Endothelial cell of hepatic sinusoid (primary cell): ENCODE measurements at regions not wholly inside any gene's neighbourhood (a gene's known extent, or its start where the extent isn't known, plus 50 kb on each side); places are given as distances from the start of the nearest gene placed in this dataset.

Experiments used
- in situ Hi-C: cut with HindIII; loops from 2 replicates; pipeline ENCODE4 v1.10.0; 2017; ENCODE audit warnings: low sequenced_read_pairs

- in situ Hi-C loops, result no loop called here
Observed at GRCh38 chr10:128813574-128813973, 653.5 kb upstream of the MGMT start.

- in situ Hi-C loops, result no loop called here
Observed at GRCh38 chr10:128814024-128814423, 653.0 kb upstream of the MGMT start.

- in situ Hi-C loops, result no loop called here
Observed at GRCh38 chr10:128814782-128815181, 652.3 kb upstream of the MGMT start.

- in situ Hi-C loops, result no loop called here
Observed at GRCh38 chr10:128816726-128817125, 650.3 kb upstream of the MGMT start.

- in situ Hi-C loops, result no loop called here
Observed at GRCh38 chr10:128817636-128818035, 649.4 kb upstream of the MGMT start.

- in situ Hi-C loops, result no loop called here
Observed at GRCh38 chr10:128820663-128821062, 646.4 kb upstream of the MGMT start.

DNA sequence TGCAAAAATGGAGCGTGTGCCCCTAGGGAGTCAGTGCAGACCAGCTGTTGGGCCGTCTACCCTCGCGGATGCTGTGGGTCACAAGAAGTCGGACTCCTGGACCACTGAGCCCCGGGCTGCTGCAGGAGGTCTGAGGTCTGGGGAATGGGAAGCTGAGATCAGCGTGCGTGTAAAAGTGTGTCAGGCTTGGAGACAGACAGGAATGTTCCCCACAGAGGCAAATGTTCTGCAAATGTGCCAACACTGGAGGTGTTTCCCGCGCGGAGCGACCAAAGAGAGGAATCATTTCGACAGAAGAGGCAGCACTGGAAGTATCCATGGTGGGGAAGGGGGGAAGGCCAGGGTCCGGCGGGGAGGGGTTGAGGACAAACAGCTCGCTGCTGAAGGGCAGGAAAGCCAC, 643.8 kb upstream of the MGMT start:
- in situ Hi-C loops, result no loop called here

- in situ Hi-C loops, result no loop called here
Observed at GRCh38 chr10:128825626-128826025, 641.4 kb upstream of the MGMT start.

DNA sequence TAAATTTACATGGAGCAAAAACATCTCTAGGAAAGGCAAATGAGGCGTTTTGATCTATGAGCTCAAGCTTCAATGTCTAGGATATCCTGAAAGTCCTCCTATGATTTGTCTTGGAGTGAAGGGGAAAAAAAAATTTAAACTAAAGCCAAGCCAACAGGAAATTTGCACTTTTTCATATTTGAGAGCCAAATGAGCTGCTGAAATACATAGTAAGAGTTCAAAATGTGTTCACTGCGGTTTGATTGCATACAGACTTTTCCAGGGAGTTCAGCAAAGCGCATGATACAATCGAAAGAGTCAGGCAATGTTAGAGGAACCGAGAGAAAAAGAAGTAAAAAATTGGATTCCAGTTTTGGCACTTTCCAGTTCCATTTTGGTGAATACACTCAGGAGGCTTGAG, 633.4 kb upstream of the MGMT start:
- in situ Hi-C loops, result no loop called here

DNA sequence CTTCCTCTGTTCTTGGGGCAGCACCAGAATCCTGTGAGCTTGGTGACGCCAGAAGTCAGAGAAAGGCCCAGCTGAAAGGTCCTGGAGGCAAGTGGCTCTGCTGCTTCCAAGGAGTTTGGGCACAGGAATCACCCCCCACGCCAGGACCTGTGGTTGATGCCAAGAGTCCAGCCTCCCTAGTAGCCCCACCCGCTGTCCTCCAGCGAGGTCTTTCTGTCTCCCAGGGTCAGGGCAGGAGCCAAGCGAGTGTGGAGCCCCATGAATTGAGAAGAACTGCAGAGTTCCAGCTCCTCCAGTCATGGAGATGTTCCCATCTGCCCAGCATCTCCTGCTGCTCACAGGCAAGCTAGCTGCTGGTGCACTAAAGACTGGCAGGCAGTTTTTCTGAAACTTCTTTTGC, 631.7 kb upstream of the MGMT start:
- in situ Hi-C loops, result no loop called here

DNA sequence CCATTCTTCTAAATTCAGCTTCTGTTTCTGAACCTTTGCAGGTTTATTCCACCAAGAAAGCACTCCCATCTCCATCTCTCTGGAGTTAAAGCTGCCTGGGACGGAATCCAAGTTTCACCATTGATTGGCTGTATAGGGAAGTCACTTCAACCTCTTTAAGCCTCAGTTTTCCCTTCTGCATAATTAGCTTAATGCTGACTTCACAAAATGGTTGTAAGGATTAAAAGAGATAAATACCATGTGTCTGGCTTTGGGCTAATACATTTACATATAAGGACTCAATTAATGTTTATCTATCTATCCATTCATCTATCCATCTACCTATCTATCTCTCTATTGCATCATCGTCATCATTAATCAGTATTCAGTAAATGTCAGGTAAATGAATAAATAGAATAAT, 629.6 kb upstream of the MGMT start:
- in situ Hi-C loops, result no loop called here

- in situ Hi-C loops, result no loop called here
Observed at GRCh38 chr10:128839134-128839533, 627.9 kb upstream of the MGMT start.

DNA sequence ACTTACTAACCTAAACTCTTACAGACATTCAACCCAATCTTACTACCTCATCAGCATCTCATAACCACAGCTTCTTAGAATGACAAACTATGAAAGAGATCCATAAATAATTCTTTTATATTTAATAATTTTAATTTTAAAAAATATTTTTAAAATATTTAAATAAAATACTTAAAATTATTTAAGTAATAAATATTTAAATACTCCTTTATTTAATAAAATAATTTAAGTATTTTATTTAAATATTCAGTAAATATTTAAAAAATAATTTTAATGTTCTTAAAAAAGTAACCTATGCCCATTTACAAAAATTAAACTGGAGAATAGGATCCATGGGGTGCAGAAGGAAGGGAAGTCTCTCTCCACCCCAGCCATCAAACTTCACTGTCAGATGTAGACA, 627.3 kb upstream of the MGMT start:
- in situ Hi-C loops, result no loop called here

DNA sequence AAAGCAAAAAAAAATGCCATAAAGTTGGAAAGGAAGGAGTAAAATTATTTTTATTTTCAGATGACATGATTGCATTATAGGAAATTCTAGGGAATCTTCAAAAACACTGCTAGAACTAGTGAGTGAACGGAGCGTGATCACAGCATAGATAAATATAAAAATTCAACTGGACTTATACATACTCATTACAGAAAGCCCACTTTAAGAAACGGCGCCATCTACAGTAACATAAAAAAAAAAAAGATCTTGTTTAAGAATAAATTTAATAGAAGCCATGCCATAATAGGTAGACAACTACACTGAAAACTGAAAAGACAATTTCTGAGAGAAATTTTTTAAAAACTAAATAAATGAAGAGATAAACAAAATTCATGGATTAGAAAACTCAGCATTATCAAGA, 623.1 kb upstream of the MGMT start:
- in situ Hi-C loops, result no loop called here

DNA sequence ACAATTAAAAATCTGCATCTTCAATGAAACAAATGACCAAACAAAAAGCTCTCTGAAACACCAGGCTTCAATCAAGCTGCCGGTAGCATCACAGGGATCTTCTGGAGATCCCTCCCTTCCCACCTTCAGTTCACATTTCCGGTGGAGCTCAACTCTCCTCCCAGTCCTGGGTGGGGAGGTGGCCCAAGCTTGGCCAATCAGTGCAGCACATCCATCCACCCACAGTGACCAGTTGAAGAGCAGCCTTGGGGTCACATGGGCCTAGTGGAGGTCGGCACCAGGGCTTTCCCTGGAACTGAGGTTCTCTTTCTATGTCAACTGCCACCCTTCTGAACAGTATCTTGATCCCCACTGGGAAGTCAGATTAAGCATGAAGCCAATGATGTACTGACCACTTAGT, 620.1 kb upstream of the MGMT start:
- in situ Hi-C loops, result loop anchor here (5.0 kb wide), 1 partner anchor 90 kb away; no protein-coding TSS in a partner anchor

- in situ Hi-C loops, result loop anchor here (5.0 kb wide), 1 partner anchor 92 kb away; no protein-coding TSS in a partner anchor
Observed at GRCh38 chr10:128848810-128849209, 618.2 kb upstream of the MGMT start.

DNA sequence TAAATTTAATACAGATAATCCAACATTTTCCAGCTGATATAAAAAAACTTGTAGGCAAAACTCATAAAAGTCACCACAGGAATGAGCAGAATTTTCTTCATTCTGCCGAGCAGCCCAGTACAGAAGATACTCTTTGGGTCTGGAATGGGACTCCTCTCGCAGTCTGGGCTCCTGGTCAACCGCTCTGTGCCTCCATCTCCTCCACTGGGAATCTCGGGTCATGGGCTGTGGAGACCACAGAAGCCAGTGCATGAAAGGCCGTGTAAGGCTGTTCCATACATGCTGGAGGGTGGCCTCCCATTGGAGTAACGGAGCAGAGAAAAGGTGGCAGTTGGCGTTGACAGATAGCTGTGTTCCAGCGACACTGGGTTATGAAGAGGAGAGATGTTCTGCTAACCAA, 616.4 kb upstream of the MGMT start:
- in situ Hi-C loops, result no loop called here

DNA sequence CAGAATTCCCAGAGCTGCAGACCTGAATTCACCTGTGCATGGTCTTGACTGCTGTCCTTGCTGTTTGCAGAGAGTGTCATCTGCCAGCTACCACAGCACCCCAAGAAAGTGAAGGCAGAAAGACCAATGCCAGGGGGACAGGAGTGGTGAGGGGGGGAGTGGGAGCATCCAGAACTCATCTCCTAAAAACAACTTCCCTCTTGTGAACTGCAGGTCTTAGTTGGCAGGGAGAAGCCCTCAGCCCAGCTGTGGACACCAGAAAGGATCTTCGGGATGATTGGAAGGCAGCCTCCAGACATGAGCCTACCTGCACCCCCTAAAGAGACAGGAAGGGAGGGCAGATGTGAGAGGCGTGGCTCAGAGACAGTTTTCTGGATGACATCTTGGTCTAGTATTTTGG, 615.8 kb upstream of the MGMT start:
- in situ Hi-C loops, result no loop called here

DNA sequence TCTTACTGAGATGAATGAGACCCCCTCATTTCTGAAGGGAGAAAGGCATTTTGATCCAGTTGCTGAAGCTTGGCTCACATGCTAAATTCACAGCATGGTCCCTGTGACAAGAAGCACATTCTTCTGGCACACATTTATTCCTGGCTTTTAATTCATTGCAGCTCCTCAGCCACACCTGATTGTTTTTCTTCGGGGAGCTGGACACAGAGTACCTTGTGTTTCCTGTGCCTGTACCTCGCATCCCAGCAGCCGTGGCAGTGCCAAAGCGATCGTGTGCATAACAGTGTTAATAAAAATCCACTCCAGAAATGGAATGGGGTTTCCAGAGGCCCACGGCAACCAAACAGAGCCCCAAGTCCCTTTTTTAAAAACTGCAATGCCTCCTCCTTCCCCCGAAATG, 615.3 kb upstream of the MGMT start:
- in situ Hi-C loops, result no loop called here

- in situ Hi-C loops, result no loop called here
Observed at GRCh38 chr10:128852449-128852848, 614.6 kb upstream of the MGMT start.

GRCh38 chr10:128852902-128853301, 614.1 kb upstream of the MGMT start:
- in situ Hi-C loops, result no loop called here

DNA sequence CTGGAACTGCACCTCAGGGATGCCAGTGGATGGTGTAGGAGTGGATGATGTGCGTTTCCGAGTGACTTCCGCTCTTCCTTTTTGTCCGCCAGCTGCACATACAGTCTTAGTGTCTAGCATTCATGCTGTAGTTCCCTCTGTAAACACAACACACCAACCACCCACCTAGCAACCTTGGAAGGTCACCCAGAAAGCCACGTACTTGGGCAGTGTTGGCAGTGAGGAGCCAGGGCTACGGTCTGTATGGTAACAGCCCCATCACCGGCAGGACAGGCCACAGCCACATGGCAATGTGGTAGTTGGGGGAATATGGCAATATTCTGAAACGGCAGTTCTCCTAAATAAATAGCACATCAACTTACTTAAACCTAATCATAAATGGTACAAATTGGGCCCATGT, 613.5 kb upstream of the MGMT start:
- in situ Hi-C loops, result no loop called here

DNA sequence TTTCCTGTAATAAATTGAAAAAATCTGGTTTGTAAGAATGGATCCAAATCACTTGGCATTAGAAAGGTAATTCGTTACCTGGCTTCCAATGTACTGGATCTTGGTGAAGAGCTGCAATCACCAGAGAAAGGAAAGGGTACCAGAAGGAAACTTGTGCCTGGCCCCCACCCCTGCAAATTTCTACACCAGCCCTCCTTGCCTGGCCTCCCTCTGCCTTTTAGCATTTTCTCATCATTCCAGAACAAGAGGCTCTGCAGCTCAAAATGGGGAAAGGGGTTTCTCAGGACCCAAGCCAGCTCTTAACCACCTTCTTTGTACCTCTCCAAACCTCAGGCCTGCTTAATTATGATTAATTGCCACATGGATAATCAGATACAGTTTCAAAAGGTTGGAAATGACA, 612.8 kb upstream of the MGMT start:
- in situ Hi-C loops, result no loop called here

- in situ Hi-C loops, result no loop called here
Observed at GRCh38 chr10:128854963-128855362, 612.1 kb upstream of the MGMT start.
